22Rv1 (cell line): ENCODE measurements at regions not wholly inside any gene's neighbourhood (a gene's known extent, or its start where the extent isn't known, plus 50 kb on each side); places are given as distances from the start of the nearest gene placed in this dataset.

ENCODE experiments used
- H3K27ac ChIP-seq: fragments of 450-650 bp; 2 replicates; pipeline ENCODE4 v1.5.1; 2017
- ZFX ChIP-seq: fragments of 450-650 bp; IDR thresholded peaks from 2 replicates; pipeline ENCODE4 v1.6.1; 2017; ENCODE audit warnings: antibody characterized with exemption, borderline replicate concordance
- TF ChIP-seq, protein P1 (sequence below): fragments of 450-650 bp; IDR thresholded peaks from 2 replicates; pipeline ENCODE4 v1.5.1; 2017; ENCODE audit warnings: mild to moderate bottlenecking

DNA sequence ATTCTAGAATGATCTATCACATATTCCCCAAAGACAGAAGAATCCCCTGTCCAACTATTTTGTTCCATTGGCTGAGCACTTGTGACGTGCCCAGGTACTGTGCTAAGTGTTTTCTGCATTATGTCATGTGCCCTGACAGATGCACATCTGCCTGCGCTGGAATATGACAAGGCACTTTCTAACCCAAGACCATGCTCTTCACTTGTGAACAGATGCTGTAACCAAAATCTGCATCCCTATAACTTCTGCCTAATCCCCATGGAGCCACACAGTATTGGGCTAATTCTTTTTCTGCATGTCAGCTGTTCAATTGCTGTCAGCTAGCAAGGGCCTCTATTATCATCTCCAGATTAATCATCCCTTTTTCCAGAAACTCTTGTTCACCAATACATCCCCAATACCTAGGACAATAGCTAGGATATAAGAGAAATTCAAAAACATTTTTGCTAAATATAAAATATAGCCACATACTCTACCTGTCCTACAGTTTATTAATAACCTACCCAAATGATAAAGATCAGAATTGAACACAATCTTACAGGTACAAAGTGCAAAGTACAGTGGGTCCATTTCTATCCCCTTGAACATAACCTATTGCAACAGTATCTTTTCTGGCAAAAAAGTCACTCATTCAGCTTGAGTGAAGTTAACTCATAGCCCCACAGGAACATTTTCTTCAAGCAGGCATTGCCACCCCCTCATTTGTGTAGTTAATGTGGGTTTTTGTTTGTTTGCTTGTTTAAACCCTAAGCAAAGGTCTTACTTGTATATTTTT is 109.4 kb upstream of the LRRN1 start:
- TF ChIP-seq ZFX, result no peak
- TF ChIP-seq, protein P1, sequence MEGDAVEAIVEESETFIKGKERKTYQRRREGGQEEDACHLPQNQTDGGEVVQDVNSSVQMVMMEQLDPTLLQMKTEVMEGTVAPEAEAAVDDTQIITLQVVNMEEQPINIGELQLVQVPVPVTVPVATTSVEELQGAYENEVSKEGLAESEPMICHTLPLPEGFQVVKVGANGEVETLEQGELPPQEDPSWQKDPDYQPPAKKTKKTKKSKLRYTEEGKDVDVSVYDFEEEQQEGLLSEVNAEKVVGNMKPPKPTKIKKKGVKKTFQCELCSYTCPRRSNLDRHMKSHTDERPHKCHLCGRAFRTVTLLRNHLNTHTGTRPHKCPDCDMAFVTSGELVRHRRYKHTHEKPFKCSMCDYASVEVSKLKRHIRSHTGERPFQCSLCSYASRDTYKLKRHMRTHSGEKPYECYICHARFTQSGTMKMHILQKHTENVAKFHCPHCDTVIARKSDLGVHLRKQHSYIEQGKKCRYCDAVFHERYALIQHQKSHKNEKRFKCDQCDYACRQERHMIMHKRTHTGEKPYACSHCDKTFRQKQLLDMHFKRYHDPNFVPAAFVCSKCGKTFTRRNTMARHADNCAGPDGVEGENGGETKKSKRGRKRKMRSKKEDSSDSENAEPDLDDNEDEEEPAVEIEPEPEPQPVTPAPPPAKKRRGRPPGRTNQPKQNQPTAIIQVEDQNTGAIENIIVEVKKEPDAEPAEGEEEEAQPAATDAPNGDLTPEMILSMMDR, result no peak
- no peak overlapping the region for H3K27ac ChIP-seq

GRCh38 chr3:3686907-3687648 is 112.2 kb upstream of the LRRN1 start:
- TF ChIP-seq, protein P1, result no peak
- no peak for TF ChIP-seq ZFX
- peak overlapping the region; percentile 61 for H3K27ac ChIP-seq

- H3K27ac ChIP-seq, result peak overlapping the region; percentile 61
- TF ChIP-seq ZFX, result no peak
- TF ChIP-seq, protein P1, result no peak
Measured at GRCh38 chr3:3685721-3686120, 113.5 kb upstream of the LRRN1 start.

DNA sequence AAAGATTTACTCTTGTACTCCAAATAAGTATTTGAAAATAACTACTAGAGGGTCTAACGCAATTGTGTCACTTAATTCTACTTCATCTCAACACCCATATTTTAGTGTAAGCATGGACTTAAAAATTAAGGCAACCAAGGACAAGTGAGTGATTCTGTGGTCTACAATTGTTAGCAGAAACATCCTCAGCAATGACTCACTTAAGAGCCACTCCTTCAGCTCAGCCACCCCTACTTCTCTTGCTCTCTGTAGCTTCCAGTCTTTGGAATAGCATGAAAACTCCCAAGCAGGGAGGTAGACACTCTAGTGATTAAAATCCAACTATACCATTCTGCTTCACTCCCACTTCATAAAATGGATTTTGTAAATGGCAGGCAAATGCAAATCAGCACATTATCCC is 116.0 kb upstream of the LRRN1 start:
- H3K27ac ChIP-seq, result no peak overlapping the region
- no peak for TF ChIP-seq ZFX
- TF ChIP-seq, protein P1, result no peak

DNA sequence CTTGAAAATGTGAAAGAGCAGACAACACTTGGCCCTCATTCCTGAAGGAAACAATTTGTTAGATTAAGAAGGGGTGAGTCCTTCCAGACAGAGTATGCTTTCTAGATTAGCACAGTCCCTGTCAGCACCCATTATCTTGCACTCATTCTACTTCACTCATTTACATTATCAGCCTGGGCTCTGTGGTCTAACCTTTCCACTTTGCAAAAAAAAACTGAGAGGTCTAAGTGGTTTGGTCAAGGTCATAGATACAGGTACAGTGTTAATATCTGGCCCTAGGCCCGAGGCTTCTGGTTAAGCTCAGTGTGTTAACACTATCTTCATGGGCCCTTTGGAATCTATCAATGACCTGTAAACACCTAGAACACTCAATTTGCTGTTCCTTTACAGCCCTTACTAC is 123.4 kb upstream of the LRRN1 start:
- TF ChIP-seq ZFX, result no peak
- TF ChIP-seq, protein P1, result no peak
- no peak overlapping the region for H3K27ac ChIP-seq

GRCh38 chr3:3675186-3675585 is 124.0 kb upstream of the LRRN1 start:
- TF ChIP-seq ZFX, result no peak
- TF ChIP-seq, protein P1, result no peak
- H3K27ac ChIP-seq, result no peak overlapping the region

DNA sequence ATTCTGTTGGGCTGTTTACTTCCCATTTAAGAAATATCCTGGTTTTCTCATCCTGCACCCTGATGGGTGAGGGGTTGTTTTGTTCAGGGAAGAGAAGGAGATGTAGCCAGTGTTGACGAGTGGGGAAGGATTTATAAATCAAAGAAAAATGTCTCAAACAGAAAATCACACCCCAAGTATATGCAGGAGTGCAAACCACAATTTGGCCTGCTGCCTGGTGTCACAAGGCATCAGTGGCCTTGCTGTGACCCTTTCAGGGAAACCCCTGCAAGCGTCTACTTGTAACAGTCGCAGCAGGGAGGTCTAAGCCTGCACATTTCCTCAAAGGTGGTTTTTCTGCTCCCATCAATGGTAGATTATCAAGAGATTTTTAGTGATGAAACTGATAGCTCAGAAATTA is 132.6 kb upstream of the LRRN1 start:
- H3K27ac ChIP-seq, result no peak overlapping the region
- TF ChIP-seq ZFX, result no peak
- TF ChIP-seq, protein P1, result no peak
